ENCODE measurements at regions not wholly inside any gene's neighbourhood (a gene's known extent, or its start where the extent isn't known, plus 50 kb on each side); places are given as distances from the start of the nearest gene placed in this dataset.
"Not testable (repeated sequence)": the region's sequence is repeated elsewhere in the genome, so short reads cannot be mapped to it uniquely, and the experiment has no call there.

- DNase-seq, result no peak
Observed at GRCh38 chr12:23277831-23278230, 652.9 kb downstream of the ETNK1 start.

- DNase-seq, result no peak
Observed at GRCh38 chr12:23281295-23281694, 656.3 kb downstream of the ETNK1 start.

DNA sequence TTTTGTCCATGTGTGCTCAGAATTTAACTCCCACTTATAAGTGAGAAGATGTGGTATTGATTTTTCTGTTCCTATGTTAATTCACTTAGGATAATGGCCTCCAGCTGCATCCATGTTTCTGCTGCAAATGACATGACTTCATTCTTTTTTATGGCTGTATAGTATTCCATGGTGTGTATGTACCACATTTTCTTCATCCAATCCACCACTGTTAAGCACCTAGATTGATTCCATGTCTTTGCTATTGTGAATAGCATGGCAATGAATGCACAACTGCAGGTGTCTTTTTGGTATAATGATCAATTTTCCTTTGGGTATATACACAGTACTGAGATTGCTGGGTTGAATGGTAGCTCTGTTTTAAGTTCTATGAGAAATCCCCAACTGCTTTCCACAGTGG lies 657.7 kb downstream of the ETNK1 start:
- no peak for DNase-seq

GRCh38 chr12:23285764-23286530 lies 661.0 kb downstream of the ETNK1 start:
- DNase-seq, result not testable (repeated sequence)

DNA sequence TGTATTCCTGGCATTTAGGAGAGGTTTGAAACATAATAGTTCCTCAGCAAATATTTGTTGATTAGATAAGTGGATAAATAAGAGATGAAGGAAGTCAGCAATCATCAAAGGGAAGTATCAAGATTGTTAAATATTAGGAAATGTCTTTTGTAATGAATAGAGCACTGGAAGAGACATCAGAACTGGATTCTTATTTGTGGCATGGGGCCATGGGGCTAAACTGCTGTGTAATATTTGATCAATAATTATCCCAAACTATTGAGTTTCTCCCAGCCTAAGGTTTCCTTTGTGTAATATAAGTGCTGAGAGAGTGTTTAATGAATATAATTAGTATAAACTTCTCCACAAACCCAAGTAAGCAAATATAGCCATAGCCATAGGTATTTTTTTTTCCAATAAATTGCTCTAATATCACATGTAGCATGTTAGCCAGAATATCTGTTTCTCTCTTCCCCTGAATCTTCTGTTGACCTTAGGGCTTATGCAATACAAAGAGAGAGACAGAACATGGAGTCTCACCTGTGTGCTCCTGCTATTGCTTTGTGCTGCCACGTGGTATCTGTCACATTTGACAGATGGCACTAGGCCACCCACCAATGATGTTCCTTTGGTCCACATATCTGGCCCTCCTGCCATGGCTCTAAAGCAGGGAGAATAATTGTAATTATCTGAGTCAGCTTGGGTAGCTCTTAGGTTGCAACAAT lies 658.7 kb downstream of the SOX5 start:
- no peak for DNase-seq

DNA sequence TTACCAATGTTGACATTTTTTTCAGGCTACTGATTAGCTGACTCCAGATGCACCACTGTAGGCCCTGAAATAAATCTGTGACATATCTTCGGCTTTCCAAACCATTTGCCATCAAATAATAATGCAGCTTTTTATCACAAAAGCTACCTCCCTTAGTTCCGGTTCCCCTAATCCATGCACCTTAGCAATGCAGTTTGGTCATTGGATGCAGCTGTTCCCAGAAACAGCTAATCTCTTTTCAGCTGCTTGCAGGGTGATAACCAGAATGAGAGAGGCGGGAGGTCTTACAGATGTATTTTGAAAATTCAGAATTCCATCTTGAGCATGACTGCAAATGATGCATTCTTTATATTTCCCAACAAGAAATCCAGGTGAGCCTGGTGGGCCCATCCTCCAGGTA lies 646.2 kb downstream of the SOX5 start:
- no peak for DNase-seq

DNA sequence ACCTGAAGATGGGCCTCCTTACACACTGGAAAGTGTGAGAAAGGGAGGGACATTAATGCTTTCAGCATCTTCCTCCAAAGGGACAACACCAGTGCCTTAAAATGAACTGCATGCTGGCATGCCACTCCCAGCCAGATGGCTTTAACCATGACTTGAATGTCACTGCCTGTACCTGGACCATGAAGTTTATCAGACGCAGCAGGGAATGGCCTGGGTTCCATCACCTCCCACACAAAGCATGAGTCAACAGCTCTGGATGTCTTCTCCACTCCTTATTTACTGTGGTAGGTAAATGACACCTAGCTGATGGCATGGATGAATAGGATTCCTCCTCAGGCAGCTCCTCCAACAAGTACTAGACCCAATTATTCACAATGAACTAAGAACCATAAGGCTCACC lies 645.6 kb downstream of the SOX5 start:
- DNase-seq, result no peak

DNA sequence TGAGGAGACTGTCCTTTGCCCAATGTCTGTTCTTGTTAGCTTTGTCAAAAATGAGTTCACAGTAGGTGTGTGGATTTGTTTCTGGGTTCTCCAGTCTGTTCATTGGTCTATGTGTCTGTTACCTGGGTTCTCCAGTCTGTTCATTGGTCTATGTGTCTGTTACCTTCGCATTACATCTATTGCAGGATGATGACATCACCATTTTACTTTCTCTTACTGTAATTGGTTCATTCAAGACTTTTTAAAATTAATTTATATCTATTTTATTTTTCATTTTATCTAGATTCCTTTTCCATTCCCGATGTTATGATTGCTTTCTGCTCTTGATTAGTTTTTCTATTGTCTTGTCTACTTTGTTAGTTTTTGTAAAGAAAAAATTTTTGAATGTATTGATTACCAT lies 615.5 kb downstream of the SOX5 start:
- no peak for DNase-seq

DNA sequence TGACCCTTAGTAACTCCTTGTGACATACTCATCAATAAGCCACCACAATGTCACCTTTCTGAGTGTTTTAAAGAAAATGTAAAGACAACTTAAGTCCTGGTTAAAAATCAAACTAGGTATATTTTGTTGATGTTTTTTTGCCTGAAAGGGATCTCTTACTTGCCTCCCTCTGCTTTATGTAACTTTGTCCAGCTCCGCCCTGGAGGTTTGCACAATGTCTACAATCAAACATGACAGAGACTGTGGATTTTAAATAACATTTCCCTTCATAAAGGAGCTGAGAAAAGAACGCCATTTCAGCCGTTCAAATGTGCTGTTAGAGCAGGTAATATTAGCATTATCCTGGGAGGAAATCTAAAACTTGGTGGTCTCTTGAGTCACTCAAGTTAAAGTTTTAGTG lies 613.9 kb downstream of the SOX5 start:
- no peak for DNase-seq

DNA sequence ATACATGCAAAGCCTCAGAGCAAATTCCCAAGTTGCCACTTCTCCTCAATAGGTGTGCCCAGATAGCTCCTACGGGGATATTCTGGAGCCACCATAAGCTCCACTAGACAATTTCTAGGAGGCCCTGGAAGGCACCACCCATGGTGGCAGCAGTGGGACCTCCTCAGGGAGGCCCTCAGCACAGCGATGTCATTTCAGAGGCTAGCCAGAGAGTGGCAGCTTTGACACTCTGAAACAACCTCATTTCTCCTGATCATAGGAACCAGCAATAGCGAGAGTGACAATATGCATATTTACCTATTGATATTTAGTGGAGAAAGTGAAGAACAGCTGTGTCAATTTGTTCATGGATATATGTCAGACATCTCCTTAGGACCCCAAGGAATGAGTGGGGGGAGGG lies 612.3 kb downstream of the SOX5 start:
- no peak for DNase-seq

DNA sequence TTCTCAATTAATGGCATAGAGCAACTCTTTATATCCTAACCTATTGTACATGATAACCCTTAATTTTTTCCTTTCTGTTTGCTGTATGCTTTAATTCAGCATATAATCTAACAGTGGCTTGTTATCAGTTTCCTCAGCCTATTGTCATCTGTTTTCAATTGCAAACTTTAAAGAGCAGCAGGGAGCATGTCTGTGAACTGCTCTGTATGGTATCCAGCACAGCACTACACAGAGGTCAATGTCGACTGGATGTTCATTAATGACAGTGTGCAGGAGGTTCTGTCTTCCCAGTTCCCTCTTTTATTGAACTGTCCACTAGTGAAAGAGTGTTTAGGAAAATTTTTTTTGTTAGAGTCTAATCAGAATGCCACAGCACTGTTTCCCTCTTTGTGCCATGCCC lies 609.1 kb downstream of the SOX5 start:
- DNase-seq, result no peak

DNA sequence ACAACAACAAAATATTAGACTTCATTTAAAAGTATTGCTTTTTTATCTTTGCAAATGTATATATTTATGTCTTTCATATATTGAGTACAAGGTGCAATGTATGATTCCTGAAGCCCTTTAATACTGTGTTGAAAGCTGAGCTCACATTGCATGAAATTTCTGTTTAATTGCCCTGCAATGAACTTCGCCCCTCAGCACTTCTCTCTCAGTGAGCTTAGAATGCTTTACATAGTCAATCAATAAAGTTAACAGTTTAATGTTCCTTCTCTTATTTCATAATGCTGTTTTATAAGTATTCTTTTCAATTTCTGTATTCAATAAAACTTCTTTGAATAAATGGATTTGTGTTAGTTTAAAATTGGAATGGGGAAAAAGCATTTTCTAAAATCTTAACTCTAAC lies 607.1 kb downstream of the SOX5 start:
- DNase-seq, result no peak

GRCh38 chr12:23349564-23349963 lies 599.9 kb downstream of the SOX5 start:
- DNase-seq, result no peak

GRCh38 chr12:23350808-23351207 lies 598.7 kb downstream of the SOX5 start:
- no peak for DNase-seq

DNA sequence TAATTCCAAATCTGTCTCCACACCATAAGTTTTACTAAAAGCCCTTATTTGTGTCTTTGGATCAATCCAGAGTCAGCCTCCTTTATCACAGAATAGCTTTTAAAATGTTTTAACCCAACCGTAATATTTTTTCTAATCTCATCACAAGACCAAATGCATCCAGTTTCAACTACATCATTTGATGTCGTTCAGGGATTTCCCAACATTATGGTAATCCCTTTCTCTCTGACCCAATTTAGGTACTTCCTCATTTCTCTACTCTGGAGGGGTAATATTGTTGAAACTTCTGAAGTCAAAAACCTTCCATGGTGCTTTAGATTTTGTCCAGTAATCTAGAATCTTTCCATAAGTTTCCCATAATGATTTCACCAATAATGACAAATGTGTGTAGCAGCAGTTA lies 596.8 kb downstream of the SOX5 start:
- DNase-seq, result no peak

DNA sequence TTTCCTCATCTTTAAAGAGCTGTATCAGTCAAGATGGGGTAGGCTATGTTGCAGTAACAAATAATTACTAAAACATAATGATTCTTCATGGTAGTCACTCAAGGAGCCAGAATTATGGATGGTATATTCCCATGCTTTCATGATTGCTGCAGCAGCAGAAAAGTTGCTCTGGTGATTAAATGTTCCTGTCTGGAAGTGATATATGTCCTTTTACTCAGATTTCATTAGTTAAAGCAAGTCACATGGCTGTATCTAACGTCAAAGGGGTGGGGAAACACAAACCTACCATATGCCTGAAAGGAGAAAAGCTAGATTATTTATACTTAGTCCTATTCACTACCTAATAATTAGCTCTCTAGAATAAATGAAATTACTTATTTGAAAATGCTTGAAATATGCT lies 594.7 kb downstream of the SOX5 start:
- no peak for DNase-seq

- no peak for DNase-seq
Observed at GRCh38 chr12:23356440-23356839, 593.0 kb downstream of the SOX5 start.

DNA sequence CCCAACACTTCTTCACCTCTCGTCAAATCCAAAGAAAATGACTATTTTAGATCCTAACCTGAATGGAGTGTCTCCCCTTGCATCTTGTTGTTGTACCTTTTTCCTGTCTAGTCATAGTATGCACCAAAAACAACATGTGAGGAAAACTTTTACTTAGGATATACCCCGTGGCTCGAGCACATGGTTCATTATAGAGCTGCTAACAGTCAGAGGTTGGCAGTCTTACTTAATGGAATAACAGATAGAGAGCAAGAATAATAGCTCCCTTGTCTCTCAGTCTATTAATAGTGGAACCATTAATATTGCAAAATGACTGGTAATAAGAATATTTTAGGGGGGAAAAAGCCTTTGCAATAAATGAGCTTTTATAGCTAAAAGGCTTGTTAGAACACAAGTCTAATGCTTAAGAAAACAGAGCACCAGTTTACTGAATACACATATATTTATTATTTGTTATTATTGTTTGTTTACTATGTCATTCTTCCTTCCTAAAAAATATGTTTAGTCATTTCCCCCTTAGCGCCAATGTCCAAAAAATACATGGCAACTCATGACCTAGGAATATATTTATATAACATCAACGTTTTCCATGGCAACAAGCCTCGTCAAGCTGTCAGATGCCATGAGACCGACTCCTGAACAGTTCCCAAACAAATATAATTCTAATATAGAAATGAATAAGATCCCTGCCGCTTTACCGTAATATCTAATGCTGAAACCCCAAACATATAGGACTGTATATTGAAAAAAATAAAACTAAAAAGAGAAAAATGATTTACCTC lies 592.4 kb downstream of the SOX5 start:
- DNase-seq, result no peak

DNA sequence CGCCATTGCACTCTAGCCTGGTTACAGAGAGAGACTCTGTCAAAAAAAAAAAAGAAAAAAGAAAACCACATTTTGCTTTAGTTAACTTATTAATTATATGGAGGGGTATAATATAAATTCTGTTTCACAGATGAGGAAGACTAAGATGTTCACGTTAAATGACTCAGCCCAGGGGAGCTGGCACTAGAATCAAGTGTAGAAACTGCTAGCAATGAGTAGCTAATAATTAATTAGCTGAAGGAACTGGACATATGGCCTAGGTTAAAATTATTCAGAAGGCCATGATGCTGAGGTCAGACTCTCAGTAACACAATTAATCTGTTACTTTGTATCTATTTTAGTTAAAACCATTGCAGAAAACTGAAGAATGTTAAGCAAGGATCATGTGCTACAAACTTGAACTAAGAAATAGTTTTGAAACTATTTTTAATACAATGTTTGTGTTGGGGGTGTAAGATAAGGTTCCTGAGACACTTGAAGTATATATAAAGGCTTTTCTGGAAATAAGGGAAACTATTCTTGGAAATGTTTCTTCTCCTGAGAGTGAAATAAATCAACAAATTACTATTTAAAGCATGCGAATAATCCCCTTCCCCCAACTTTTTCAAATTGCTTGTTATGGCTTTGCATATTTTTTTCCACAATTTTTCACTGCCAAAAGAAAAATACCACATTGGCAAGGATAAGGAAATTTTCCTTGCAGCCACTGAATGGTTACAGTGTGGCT lies 589.3 kb downstream of the SOX5 start:
- DNase-seq, result no peak

DNA sequence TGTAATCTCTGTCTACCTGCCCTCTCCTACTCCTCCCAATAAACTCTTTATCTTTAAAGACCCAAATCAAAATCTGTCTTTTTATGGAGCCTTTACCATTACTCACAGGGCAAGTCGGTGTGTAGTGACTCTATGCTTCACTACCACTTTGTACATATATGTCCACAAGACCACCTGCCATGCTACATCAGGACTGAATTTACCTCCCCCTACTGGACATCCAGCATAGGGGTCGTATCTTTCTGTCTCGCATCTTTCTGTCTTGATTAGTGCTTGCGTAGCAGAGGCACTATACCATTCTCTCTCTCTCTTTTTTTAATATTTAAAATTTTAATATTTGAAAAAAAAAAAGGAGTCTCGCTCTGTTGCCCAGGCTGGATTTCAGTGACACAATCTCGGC lies 587.5 kb downstream of the SOX5 start:
- DNase-seq, result no peak

DNA sequence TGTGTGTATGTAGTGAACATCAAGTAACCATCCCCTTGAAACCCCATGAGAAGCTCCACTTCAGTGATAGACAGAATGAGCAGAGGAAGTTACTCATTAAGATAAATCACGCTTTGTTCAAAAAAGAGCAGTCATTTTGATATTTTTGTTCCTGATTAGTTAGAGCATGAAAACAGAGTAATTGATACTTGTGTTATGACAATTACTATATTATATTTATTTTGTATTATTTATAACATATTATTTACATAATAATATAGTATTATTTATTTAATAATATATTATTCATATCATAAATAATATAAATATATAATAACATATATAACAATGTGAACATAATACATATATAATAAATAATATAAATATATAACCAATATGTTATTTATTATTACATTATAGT lies 580.9 kb downstream of the SOX5 start:
- DNase-seq, result no peak

DNA sequence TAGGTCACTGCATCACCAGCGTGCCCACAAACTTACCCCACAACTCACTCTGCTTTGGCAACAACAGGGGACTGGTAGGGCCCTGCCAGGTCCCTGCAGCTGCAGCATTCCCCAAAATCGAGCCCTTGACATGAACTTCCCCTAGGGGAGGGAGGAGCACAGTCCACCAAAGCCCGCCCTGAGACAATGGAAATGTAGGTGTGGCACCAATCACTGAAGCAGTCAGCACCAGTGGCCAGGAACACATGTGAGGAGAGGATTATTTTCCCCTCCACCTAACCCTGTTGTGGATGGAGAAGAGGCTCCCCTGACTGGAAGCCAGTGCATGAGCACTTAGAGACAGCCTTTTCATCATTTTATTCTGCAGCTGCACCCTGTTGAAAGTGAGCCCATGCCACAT lies 573.8 kb downstream of the SOX5 start:
- DNase-seq, result no peak

DNA sequence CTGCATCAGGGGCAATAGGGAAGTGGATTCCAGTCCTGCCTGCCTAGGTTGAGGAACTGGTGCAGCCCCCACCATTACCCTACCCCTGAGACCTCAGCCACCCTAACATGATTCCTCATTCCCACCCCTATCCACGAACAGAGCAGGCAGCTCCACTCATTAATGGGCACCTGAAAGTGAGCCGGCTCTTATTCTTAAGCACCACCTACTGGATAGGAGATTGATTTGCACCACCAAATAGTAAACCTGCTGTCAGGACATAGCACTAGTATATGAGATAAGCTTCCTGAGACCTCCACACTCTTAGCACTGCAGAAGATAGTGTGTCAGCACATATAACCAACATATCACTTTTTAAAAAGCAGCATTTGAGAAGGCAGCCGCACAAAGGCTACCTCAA lies 573.2 kb downstream of the SOX5 start:
- DNase-seq, result no peak

Data from C1 segment of cervical spinal cord (tissue), 14 donors.